SKM-1 treated with dmso at 0.1 percent for 144 hours (cell line): ENCODE measurements at regions not wholly inside any gene's neighbourhood (a gene's known extent, or its start where the extent isn't known, plus 50 kb on each side); places are given as distances from the start of the nearest gene placed in this dataset.

Experiments used
- DNase-seq: peaks from one replicate; lab custom pipeline; 2025; ENCODE audit not compliant: unreplicated experiment; lab: John Stamatoyannopoulos, UW

DNA sequence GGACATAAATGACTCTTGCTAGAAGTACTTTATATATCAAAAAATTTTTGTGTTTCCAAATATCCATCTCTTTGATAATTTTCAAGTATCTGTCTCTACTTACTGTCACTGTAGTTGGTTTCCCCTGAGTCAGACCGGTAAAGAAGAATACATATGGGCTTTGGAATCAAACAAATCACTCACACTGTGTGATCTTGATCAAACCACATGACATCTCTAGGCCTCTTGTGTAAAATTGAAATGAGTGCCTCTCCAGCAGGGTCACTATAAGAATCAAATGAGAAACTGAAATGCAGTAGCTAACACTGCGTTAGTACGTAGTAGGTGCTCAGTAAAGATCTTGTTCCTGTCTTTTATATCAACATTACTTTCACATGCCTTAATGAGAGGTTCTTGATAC, 314.6 kb upstream of the STT3B start:
- no peak for DNase-seq

DNA sequence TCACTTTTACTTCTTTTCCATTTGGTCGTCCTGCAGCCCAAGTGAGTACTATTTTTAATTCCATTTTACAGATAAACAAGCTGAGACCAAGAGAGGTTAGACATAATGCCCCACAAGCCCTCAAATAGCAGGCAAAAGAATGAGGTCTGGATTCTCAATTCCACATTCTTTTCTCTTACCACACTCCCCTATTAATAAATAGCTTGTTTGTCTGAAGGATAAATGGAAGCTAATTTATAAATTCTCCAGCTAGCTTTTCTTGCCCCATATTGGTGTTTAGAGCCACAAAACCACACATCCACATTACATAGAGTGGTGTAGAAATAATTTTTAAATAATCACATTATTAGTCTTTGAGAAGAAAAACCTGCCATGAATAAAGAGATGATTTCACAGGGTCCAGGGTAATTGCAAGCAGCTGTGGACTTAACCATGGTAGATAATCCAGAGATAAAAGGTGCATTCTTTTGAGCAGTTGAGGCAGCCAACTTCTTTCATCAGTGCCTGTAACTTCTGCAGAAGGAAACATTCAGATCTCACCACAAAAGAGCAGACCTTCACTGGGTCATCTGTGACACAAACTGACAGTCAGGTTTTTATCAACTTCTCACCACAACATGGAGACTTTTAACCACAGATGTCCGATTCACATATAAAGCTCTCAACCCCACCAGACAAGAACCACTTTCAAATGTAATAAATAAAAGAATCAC, 313.4 kb upstream of the STT3B start:
- peak; percentile 34 for DNase-seq

DNA sequence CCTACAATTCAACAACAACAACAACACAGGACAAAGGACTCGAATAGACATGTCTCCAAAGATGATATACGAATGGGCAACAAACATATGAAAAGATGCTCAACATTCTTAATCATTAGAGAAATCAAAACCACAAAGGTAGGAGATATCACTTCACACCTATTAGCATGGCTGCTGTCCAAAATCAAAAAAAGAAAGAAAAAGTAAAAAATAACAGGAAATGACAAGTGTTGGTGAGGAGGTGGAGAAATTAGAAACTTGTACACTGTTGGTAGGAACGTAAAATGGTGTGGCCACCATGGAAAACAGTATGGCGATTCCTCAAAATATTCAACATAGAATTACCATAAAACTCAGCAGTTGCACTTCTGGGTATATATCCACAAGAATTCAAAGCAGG, 312.3 kb upstream of the STT3B start:
- no peak for DNase-seq

DNA sequence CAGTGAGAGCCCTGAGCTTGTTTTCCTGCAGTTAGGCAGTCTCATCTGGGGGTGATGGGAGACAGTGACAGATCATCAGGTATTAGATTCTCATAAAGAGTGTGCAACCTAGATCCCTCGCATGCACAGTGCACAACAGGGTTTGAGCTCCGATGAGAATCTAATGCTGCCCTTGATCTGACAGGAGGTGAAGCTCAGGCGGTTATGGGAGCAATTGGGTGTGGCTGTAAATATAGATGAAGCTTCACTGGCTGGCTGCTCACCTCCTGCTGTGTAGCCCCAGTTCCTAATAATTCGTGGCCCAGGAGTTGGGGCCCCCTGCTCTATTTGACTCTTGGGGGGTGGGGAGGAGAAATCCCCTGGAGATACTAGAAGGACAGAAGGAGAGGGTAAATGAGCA, 309.4 kb upstream of the STT3B start:
- DNase-seq = no peak

DNA sequence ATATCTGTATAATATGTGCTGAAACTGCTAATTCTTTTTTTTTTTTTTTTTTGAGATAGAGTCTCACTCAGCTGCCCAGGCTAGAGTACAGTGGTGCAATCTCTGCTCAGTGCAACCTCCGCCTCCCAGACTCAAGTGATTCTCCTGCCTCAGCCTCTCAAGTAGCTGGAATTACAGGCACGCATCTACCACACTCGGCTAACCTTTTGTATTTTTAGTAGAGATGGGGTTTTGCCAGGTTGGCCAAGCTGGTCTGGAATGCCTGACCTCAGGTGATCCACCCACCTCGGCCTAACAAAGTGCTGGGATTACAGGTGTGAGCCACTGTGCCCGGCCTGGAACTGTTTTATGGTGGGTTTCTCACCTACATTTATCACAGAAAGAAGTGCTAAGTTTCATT, 307.8 kb upstream of the STT3B start:
- no peak for DNase-seq

DNA sequence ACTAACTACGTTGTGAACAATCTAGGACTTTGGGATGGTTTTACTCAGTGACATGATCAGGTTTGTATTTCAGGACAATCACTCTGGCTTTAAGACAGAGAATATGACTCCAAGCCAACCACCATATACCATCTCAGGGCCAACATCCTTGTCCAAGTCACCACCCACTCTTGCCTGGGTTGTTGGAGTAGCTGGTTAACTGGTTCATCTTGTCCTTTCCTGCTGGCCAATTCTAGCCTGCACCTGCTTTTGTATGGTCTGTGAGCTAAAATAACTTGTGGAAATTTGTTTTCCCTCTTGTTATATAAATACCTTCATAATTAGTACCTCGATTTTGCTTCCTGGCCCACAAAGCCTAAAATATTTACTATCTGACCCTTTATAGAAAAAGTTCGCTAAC, 306.8 kb upstream of the STT3B start:
- DNase-seq = no peak

DNA sequence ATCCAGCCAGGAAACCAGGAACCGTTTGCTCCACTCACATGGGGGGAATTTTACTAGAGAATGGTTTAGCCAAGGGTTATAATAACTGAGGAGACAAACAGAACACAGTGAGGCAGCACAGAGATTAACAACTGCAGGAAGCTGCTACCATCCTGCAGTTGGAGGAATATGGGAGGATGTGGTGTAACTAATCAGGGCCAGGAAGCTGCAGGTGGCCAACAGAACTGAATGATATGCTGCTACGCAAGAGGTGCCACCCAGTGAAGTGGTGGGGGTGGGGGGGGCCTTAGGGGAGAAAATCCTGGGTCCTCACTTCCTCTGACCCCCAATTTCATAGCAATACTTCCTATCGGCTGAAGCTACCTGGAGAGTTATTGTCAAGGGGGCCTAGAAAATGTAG, 306.4 kb upstream of the STT3B start:
- peak; percentile 52 for DNase-seq

DNA sequence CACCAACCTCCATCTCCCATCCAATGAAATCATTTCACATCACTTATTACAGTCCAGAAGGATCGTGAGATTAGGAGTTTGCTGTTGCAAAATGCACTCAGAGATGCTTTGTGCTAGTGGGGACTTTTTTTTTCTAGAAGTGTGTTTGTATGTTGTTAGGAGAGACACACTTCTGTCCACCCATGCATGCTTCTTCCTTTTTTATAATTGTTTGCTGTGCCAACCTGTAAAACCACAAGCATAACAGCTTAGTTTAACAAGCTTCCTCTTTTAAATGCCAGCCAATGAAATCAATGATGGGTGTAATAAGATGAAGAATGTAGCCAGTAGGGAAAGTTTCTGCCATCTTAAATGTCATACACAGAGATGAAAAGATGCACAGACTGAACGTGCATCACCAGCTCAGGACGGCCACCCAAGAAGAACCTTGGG, 305.6 kb upstream of the STT3B start:
- DNase-seq = peak; percentile 89

DNA sequence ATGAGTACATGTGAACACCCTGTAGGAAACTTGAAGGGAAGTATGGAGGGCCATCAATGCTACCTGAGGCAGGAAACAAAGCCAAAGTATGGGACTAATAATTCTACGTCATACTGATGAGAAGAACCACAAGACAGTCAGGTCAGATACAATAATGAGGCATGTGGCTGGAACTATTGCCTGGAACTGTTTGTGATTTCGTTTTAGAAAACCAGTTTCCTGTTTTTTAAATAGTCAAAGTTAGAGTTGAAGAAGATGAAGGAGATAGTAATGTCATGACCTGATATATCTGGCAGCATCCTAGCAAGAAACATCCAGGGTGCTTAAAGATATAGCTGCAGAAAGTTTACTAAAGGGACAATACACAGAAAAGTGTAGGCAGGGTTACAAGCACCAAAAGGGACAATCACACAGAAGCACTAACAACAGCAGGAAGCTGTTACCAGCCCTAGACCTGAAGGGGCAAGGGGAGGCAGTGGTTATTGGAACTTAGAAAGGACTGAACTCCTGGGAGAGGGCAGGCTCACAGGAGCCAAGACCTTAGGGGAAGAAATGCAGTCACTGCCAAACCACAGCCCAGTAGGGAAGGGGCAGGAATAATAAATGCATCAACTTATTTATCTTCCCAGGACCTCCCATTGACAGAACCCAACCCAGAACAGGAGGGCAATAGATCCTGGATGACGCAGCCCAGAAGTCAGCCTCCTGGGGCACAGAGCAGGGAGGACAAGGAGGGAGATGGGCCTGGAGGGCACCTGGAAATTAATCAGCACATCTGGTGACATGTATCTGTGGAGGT, 302.1 kb upstream of the STT3B start:
- no peak for DNase-seq

DNA sequence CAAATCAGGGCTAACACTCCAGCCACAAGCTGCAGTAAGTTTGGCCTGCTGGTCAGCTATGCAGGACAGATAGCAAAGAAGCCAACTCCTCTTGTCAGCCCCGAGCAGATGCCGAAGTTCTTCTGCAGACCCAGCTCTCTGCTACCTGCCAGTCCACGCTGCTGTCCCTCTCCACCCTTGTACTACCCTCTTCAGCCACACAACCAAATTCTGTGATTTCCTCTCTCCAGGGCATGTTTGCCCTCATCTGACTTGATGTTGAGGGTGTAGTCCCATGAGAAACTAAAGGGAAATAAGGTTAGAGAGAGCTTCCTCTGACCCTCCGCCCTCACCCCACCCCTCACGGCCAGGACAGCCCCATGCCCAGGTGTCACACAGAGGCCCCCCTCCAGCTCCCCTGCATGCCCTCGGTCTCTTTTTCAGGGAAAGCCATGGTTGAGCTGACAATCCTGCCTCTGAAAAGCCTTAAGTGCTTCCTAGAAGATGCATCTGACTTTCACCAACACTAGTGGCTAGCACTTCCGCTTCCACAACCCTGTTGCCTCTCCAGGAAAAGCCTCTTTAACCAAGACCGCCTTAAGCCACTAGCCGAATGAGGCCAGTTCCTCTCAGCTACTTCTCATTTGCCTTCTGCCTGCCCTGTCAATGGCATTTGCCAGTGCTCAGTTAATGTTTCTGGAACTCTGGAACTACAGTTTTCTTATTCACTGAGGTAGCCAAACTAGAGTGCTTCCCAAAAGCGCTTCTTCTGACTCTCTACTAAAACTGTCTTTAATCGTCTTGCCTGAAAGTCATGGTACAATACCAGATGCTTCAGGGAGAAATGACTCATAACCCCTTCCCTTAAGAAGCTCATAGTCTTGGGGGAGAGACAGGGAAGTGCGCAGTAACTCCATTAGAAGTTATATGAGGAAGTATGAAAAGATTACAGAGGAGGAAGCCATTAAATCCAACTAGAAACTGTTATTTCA, 300.4 kb upstream of the STT3B start:
- DNase-seq = peak; percentile 95

DNA sequence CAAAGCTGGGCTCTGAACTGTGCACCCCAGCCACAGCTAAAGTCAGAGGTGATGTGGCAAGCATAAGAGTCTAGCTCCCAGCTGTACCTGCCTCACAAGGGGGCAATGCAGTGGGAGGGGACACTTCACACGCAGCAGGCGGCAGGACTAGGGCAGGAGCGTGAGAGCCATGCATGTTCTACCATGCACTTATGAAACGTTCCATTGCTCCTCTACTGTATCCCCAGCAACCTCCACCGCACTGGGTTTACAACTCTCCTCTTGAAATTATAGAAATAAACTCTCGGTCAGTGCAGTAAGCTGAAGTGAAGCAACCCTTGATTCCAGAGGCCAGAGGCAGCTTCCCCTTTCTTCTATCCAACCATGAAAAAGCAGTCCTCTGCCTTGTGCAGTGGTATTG, 298.6 kb upstream of the STT3B start:
- DNase-seq = peak; percentile 98

DNA sequence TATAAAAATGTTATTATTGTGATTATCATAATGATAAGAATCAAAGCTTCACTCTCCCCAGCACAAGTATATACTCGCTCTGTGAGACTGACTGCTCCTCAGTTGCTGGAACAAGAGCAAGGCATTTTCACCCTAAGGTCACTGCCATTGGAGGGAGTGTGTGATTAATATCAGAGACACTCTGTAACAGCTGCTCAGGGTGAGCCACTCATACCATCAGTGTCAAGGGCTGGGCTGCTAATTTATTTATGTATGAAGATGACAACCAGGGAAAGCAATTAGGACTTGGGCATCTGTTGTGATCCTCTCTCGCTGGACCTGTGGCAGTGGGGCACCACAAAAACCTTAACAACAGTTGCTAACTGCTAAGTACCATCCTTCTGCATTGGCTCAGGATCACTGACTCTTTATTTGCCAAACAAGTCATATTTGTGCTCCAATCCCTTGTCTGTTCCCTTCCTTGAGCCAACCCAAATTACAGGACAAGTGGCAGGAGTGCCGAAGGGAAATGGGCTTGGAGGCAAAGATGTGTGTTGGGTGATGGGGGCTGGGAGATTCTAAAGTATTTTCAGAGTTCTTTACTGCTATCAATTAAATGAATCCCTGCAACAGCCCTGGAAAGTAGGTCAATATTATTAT, 297.5 kb upstream of the STT3B start:
- DNase-seq = no peak

DNA sequence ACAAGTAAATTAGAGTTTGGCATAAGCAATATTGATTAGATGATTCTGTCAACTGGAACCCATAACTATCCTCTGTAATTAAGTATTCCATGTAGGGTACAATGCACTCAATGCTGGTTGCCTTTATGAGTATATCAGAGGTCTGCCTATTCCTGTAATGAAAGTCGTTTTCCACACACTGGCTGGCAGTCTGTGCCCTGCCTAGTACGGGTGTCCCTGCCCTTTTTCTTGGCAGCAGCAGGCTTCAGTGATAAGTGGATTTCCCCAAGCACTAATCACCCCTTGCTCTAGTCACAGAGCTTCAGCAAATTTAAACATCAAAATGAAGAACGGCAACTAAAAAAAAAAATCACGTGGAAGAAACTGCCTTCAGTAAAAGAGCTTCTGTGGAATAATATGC, 294.8 kb upstream of the STT3B start:
- DNase-seq = no peak

DNA sequence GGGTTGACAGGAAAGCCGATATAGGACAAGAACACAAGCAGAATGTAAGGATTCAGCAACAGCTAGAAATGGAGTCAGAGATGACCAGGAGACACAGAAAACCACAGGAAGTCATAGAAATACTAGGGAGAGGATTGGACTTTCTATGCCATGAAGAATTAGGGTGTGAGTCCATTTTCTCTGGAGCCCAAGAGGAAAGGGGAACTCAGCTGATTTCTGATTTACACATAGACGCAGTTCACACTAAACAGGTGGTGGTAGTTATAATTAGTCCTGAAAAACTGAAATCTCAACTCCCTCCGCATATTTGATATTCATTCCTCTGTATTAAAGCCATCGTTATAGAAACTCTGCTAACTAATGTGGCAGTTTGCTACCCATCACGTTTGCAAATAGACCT, 292.7 kb upstream of the STT3B start:
- no peak for DNase-seq

DNA sequence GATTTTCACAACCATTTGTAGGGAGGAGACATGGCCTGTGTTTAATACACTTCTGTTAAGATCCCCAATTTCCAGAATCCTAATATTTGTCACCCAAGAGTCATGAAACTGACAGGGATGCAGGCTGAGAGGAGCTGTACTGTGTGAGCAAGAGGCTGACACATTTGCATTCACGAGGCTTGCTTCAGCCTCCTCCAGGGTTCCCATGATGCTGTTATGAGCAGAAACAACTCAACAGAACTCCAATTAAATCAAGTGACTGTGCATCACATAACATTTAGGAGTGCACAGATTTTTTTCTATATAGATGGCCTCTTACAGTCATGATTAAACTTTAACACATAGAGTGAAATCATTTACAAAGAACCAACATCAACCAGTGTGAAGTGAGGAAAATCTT, 292.3 kb upstream of the STT3B start:
- no peak for DNase-seq

DNA sequence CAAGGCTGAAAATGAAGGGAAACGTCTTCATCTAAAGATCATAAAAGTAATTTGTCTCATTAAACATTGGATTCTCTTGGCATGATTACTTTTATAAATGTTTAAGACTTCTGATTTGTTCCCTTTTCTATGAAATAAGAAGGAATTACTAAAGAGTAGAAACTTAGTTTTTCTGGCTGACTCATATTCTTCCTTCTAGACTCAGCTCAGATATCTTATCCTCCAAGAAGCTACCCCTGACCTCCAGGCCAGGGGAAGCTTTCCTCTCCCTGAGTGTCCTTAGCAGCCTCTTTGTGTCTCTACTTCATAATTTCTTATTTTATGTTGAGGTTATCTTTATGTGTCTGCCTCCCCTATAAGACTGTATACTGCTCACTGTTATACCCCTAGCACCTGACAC, 291.9 kb upstream of the STT3B start:
- no peak for DNase-seq

DNA sequence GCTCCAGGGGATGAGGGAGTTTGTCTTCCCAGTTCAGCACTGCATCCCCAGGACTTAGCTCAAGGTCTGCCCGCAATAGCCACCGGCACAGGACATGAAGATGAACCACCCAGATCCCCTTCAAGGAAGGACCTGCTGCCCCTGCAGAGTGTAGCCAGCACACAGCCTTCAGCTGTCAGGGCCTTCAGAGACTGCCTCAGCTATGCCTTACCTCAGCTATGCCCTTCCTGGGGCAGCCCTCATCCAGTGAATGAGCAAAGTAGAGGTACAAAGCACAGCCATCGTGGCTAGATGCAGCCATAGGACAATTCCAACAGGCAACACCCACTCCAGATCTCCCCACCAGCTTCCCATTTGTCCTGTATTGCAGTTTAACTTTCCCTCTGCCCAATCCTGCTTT, 291.2 kb upstream of the STT3B start:
- no peak for DNase-seq

DNA sequence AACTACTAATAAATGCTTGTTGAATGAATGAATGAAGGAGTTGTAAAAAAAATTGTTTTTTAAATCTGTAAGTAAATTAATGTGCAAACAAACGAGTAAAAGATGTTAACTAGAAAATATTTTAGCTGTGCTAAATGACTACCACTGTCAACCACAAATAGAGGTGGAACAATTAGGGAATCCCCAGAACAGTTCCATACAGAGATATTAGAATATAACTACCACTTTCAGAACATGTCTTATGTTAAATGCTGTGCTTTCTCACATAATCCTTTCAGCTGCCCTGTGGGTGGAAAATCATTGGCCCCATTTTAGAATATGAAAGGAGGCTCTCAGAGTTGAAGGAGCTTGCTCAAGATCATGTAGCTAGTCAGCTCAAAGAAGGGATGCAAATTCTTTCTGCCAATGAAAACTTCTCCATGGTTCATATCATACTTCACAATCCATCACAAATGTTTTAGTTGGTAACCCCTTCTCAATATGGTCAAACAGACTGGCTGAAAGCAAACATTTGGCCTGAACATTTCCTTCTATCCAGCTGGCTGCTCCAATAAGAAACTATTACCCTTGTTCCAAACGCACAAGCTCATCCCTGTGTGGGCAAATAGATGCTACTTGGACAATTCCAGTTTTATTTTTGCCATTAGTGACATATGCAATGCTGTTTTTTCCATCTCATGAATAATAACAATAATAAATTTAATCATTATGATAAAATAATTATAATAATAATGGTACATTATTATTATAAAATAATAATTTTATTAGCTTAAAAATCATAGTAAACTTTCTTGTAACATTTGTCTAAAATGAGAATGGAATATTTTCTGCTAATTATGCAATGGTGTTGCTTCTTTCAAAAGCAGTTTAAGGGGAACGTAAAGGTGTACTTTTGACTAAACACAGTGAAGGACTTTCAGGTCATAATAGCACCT, 290.4 kb upstream of the STT3B start:
- DNase-seq = no peak

DNA sequence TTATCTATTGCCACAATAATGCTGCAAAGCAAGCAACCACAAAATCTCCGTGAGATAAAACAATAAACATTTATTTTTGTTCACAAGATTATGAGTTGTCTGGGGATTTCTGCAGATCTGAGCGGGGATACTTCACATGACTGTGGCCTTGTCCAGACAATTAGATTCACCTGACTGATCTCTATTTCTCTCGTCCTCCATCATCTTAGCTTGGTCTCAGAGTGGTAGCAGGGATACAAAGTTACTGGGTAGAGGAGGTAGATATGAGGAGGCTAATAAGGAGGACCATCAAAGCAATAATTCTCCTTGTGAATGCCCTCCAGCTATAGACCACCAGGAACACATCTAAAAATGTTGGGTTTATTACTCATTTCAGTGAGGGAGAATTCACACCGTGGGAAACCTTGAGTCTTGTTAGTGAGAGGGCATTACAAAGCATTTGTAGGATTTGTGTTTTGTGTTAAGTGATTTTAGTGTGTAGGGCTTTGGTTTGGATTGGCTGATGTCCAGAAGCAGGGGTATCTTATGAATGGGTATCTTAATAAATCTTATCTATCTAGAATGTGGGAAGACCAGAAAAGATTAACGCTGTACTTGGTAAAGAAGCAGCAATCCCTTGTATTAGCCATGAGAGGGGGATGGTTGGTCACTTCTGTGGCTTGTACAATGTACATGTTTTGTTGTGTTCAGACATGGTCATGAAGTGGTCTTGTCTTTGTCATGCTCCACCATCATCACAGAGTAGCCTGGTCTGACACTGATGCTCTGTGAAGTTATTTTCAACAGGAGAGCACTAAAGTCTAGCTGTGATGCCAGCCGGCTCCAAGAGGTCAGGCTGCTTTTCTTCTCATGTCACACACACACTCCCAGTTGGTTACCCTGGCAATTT, 287.6 kb upstream of the STT3B start:
- no peak for DNase-seq
